ENCODE measurements at regions not wholly inside any gene's neighbourhood (a gene's known extent, or its start where the extent isn't known, plus 50 kb on each side); places are given as distances from the start of the nearest gene placed in this dataset.

DNA sequence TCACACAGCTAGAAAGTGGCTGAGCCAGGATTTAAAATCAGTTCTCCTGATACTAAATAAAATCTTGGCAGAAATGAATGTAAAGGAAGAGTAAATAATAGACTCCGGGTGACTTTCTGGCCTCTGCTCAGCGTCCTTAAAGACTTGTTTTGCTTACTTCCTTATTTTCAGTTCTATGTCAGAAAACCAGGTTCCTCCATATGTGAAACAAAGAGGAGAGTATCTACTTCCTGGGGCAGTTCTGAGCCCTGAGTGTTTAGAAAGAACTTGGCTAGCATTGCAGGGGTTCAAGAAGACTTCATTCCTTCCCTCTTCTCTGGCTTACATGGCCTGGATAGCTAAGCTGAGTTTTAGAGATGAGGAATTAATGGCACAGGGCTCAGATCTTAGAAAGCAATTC is 222.8 kb upstream of the TLE3 start:
- H3K27ac ChIP-seq, result no peak overlapping the region
- ChIA-PET POLR2A (ENCODE audit: low non-redundant PET) (no interaction called here), CTCF (no interaction called here)
- DNase-seq (ENCODE audit: low spot score), result no peak
- TF ChIP-seq, protein P1, sequence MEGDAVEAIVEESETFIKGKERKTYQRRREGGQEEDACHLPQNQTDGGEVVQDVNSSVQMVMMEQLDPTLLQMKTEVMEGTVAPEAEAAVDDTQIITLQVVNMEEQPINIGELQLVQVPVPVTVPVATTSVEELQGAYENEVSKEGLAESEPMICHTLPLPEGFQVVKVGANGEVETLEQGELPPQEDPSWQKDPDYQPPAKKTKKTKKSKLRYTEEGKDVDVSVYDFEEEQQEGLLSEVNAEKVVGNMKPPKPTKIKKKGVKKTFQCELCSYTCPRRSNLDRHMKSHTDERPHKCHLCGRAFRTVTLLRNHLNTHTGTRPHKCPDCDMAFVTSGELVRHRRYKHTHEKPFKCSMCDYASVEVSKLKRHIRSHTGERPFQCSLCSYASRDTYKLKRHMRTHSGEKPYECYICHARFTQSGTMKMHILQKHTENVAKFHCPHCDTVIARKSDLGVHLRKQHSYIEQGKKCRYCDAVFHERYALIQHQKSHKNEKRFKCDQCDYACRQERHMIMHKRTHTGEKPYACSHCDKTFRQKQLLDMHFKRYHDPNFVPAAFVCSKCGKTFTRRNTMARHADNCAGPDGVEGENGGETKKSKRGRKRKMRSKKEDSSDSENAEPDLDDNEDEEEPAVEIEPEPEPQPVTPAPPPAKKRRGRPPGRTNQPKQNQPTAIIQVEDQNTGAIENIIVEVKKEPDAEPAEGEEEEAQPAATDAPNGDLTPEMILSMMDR (conservative IDR thresholded peaks at IDR 0.05; ENCODE audit: low read depth), result no peak

DNA sequence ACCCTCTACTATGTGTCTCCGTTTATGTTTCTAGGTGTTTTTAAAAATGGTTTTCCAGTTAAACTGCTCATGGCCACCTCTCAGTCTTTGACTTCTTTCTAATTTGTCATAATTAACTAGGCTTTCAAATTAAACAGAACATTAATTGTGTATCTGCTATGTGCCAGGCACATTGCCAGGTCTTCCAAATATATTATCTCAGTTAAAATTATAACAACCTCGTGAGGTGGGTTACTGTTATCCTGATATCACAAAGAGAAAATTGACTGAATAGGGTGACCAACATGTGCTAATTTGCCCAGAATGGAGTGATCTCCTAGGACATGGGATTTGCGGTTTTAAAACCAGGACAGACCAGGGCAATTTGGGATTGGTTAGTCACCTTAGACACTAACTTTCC is 222.4 kb upstream of the TLE3 start:
- no peak overlapping the region for H3K27ac ChIP-seq
- DNase-seq (ENCODE audit: low spot score), result no peak
- CTCF ChIA-PET, result no interaction called here
- POLR2A ChIA-PET (ENCODE audit: low non-redundant PET), result no interaction called here
- TF ChIP-seq, protein P1 (conservative IDR thresholded peaks at IDR 0.05; ENCODE audit: low read depth), result no peak

DNA sequence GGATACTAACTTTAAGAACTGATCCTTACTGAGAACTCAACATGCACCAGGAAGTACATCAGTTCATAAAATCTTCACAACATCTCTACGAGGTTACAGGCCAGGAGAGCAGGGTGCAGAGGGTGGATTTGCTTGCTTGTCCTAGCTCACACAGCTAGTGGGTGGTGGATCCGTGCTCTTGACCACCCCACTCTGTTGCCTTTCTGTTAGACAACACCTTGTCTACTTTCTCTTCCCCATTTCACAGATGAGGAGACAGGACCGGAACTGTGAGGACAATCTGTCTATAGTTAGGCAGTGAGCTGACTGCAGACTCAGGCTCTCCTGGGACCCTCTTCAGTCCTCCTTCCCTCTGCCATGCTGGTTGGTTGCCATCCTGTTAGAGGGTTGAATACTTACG is 221.7 kb upstream of the TLE3 start:
- POLR2A ChIA-PET (ENCODE audit: low non-redundant PET), result no interaction called here
- CTCF ChIA-PET, result no interaction called here
- TF ChIP-seq, protein P1 (conservative IDR thresholded peaks at IDR 0.05; ENCODE audit: low read depth), result no peak
- H3K27ac ChIP-seq, result peak overlapping the region; percentile 50
- DNase-seq (ENCODE audit: low spot score), result no peak

- peak overlapping the region; percentile 58 for H3K27ac ChIP-seq
- ChIA-PET POLR2A (ENCODE audit: low non-redundant PET) (no interaction called here), CTCF (interaction anchor here (0.6 kb wide), 1 partner anchor 167 kb away, joined by 3 read pairs; no protein-coding TSS in a partner anchor)
- DNase-seq (ENCODE audit: low spot score), result peak; percentile 14
- TF ChIP-seq, protein P1 (conservative IDR thresholded peaks at IDR 0.05; ENCODE audit: low read depth), result no peak
Observed at GRCh38 chr15:70318594-70319465, 221.1 kb upstream of the TLE3 start.

GRCh38 chr15:70316059-70316600 is 218.4 kb upstream of the TLE3 start:
- TF ChIP-seq, protein P1 (conservative IDR thresholded peaks at IDR 0.05; ENCODE audit: low read depth), result no peak
- H3K27ac ChIP-seq, result no peak overlapping the region
- ChIA-PET POLR2A (ENCODE audit: low non-redundant PET) (no interaction called here), CTCF (interaction anchor here (0.6 kb wide), 1 partner anchor 43 kb away, joined by 3 read pairs; no protein-coding TSS in a partner anchor)
- DNase-seq (ENCODE audit: low spot score), result no peak

GRCh38 chr15:70315431-70315830 is 217.7 kb upstream of the TLE3 start:
- no peak for DNase-seq (ENCODE audit: low spot score)
- TF ChIP-seq, protein P1 (conservative IDR thresholded peaks at IDR 0.05; ENCODE audit: low read depth), result no peak
- CTCF ChIA-PET, result interaction anchor here (0.6 to 0.9 kb wide), 2 partner anchors 8 to 42 kb away, joined by 3 read pairs; no protein-coding TSS in a partner anchor
- POLR2A ChIA-PET (ENCODE audit: low non-redundant PET), result no interaction called here
- no peak overlapping the region for H3K27ac ChIP-seq
